Embryonic facial prominence (tissue), 1 donor: ENCODE measurements at regions not wholly inside any gene's neighbourhood (a gene's known extent, or its start where the extent isn't known, plus 50 kb on each side); places are given as distances from the start of the nearest gene placed in this dataset.

ENCODE experiments used
- DNase-seq: peaks from one replicate; pipeline ENCODE4 v3.0.0-alpha.2; 2016; ENCODE audit errors: extremely low spot score

GRCh38 chr9:126221480-126221879 is 105.1 kb upstream of the MVB12B start:
- no peak for DNase-seq

DNA sequence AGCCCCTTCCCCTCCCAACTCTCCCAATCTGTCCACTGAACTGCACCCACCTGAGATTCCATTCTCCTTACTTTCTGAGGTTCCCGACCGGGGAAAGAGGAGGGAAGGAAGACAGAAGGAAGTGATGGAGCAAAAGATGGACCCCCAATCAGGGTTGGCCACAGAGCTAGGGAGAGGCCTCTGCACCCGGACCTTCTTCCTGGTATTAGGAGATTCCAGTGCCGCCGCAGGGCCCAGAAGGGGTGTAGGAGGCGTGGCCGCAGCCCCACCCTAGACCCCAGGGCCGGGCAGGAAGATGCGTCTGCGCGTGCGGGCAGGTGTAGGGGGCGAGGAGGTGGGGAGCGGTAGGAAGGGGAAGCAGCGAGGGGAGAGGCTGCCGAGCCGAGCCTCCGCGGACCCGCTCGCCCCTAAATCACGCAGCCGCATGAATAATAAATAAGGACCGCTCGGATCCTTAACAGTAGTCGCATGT is 104.2 kb upstream of the MVB12B start:
- DNase-seq: no peak

DNA sequence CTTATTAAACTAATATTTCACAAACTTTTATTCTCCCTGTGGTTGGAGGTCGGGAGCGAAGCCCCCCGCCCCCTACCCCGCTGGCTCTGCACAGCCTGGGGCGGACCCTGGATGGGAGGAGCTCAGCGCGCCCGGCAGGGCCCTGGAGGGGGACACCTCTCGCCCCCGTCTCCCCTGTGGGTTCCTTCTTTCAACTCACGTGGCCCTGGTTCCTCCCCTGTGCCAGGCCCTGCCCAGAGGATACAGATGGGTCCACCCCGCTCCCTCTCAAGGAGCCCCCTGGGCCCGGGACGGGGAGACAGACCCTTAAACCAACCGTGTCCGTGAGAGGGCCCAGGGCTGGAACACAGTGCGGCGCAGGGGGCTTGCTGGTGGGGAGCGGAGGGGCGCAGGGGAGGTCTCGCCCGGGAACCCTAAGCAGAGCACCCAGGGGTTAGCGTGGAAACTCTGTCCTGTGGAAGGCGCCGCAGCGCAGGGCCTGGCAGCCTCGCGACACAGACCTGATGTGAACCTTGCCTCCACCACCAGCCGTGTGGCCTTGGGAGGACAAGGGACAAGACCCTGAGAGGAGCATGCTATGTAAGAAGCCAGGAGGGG is 103.7 kb upstream of the MVB12B start:
- no peak for DNase-seq

- no peak for DNase-seq
Measured at GRCh38 chr9:126223798-126224531, 102.7 kb upstream of the MVB12B start.

GRCh38 chr9:126225611-126226609 is 100.7 kb upstream of the MVB12B start:
- no peak for DNase-seq

- DNase-seq: no peak
Measured at GRCh38 chr9:126226991-126227936, 99.4 kb upstream of the MVB12B start.

- no peak for DNase-seq
Measured at GRCh38 chr9:126228111-126228780, 98.4 kb upstream of the MVB12B start.

GRCh38 chr9:126228781-126229444 is 97.7 kb upstream of the MVB12B start:
- DNase-seq: peak; percentile 14

- DNase-seq: no peak
Measured at GRCh38 chr9:126229501-126229900, 97.1 kb upstream of the MVB12B start.

DNA sequence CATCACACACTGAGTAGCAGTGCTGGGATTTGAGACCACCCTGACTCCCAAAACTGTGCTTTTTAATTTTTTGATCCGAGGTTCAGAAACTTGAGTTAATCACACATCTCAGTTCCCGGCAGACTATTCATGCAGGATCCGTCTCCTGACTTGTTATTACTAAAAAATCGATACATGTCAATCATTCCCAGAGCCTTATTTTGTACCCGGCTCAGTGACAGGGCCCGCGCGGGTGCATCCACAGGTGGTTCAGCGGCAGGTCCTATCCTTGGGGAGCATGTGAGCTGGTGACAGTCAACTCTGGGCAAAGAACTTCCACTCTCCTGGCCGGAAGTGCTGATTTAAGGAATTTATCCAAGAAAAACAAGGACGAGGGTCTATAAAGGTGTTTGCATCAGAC is 95.9 kb upstream of the MVB12B start:
- DNase-seq: no peak

GRCh38 chr9:126232461-126232860 is 94.2 kb upstream of the MVB12B start:
- DNase-seq: no peak

GRCh38 chr9:126233175-126233574 is 93.5 kb upstream of the MVB12B start:
- DNase-seq: no peak

DNA sequence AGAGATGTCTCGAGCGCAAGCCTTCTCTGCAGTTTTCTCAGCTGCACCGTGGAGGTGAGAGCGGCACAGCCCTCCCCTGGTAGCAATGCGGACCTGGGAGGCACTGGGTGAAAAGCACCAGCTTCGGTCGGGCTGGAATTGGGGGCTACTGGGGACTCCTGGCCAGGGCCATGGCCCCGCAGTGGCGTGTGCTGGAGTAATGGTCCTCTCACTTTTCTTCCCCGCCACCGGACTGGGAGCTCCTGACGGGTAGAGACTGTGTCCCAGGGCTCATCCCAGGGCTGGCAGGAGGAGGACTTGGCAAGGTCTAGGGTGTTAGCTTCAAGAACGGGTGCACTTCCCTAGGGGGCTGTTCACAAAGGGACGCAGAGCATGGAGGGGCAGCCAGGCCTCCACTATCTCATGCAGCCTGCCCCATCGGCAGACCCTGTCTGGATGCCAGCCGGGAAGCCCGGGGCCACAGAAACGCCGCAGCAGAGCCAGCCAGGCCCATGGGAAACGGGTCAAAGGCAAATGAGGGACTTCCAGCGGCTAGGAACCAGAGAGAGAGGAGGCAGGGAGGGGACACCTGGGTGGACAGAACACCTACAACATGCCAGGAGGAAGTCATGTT is 92.6 kb upstream of the MVB12B start:
- no peak for DNase-seq

- DNase-seq: no peak
Measured at GRCh38 chr9:126234681-126235335, 91.8 kb upstream of the MVB12B start.

DNA sequence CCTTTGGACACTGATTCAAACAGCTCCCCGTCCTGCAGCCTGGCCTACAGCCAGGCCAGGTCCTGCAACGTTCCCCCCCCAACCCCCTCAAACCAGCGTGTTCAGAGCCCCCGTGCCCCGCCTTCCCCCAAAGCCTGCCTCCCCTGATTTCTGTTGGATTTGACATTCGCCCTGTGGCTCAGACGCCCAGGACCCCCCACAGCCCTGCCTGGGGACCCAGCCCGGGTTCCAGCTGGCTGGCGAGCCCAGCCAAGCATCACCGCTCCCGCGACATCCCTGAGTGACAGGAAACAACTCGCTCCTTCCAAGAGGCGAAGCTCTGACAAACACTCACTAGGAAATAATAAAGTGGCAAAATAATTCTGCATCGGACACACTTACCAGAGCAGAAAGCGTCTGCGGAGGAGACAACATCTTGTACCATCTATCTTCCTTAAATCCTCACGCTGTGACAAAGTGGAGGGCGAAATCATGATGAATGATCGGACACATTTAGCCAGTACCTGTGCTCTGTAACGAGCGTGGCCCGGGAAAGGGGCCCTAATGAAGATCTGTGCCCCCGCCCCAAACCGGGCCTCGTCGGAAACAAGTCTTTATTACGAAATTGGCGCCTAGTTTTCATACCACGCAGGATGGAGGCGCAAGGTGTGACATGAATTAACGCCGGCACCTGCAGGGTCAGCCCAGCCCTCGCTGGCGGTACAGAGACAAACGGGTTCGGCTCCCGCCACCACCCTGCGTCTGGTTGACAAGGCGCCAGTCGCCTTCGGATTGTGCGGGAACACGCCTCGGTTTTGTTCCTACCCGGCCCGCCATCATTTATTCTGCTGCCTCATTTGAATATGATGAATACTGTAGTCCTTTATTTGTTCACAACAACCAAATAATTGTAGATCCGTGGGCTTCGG is 91.0 kb upstream of the MVB12B start:
- DNase-seq: no peak

GRCh38 chr9:126236273-126236672 is 90.4 kb upstream of the MVB12B start:
- no peak for DNase-seq

DNA sequence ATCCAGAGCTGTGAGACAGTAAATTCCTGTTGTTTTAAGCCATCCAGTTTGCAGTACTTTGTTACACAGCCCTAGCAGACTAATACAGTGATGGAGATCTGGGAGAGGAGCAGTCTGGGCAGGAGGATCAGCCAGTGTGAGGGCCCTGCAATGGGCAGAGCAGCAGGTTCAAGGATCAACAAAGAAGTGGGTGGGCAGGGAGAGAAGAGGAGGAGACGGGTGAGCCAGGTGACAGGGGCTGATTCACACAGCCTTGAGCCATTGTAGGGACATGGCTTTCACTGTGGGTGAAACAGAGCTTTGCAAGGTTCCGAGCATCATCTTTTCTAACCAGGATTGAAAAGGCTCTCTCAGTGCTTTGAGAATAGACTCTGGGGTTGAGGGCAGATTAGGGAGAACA is 88.2 kb upstream of the MVB12B start:
- no peak for DNase-seq

DNA sequence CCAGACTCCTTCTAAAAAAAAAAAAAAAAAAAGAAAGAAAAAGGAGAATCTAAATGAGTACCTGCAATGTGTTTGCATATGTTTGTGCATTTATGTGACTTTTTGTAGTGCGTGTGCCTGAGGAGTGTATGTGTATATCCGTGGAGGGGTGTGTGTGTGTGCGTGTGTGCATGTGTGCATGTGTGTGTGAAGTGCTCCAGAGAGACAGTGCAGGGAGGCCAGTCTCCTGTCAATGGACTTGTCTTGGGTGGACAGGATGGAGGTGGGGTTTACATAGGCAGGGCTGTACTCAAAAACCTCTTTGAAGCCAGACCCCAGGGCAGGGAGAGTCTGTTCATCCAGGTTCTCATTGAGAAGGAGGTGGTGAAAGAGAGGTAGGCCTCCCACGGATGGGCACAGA is 87.1 kb upstream of the MVB12B start:
- no peak for DNase-seq
